ENCODE measurements at regions not wholly inside any gene's neighbourhood (a gene's known extent, or its start where the extent isn't known, plus 50 kb on each side); places are given as distances from the start of the nearest gene placed in this dataset.

- no peak overlapping the region for H3K4me3 ChIP-seq (ENCODE audit: control insufficient read depth in 2 of 3, extremely low read depth in 1 of 3, insufficient read depth in 2 of 3, low read depth in 1 of 3, low read length in 3 of 3)
- no peaks in the 10 kb centered on the region for H3K27me3 ChIP-seq (ENCODE audit: control insufficient read depth, extremely low read depth, insufficient read depth, low read length)
- H2AFZ ChIP-seq (ENCODE audit: control insufficient read depth, low read length) = no peak overlapping the region
These were observed 61.4 kb upstream of the BTG3 start for GRCh38 chr21:17674106-17674505.

GRCh38 chr21:17673261-17674020, 60.7 kb upstream of the BTG3 start:
- Histone ChIP-seq H3K9me1 (ENCODE audit: control insufficient read depth, extremely low read depth, insufficient read depth, low read length) (no peaks in the 10 kb centered on the region), H3K79me2 (ENCODE audit: control insufficient read depth, insufficient read depth, low read length) (no peaks in the 10 kb centered on the region), H3K4me1 (ENCODE audit: control insufficient read depth, extremely low read depth, insufficient read depth, low read length) (peaks cover 8% of the 10 kb centered on the region), H3K4me3 (ENCODE audit: control insufficient read depth in 2 of 3, extremely low read depth in 1 of 3, insufficient read depth in 2 of 3, low read depth in 1 of 3, low read length in 3 of 3) (no peak overlapping the region), H3K4me2 (ENCODE audit: control insufficient read depth, extremely low read depth, insufficient read depth, low read depth, low read length) (peak overlapping the region; percentile 29), H3K27me3 (ENCODE audit: control insufficient read depth, extremely low read depth, insufficient read depth, low read length) (no peaks in the 10 kb centered on the region), H3K9ac (ENCODE audit: control insufficient read depth, extremely low read depth, insufficient read depth, low read length) (no peak overlapping the region), H3K36me3 (ENCODE audit: control insufficient read depth in 2 of 2, extremely low read depth in 1 of 2, insufficient read depth in 2 of 2, low read length in 2 of 2) (no peaks in the 10 kb centered on the region), H2AFZ (ENCODE audit: control insufficient read depth, low read length) (no peak overlapping the region), H3K9me3 (ENCODE audit: control insufficient read depth, low read depth, low read length) (no peaks in the 10 kb centered on the region), H4K20me1 (ENCODE audit: control insufficient read depth, extremely low read depth, insufficient read depth, low read length) (no peaks in the 10 kb centered on the region), H3K27ac (ENCODE audit: control insufficient read depth, insufficient read depth, low read length) (no peak overlapping the region)
- TF ChIP-seq CTCF (optimal IDR thresholded peaks at IDR 0.05 in 1 of 3, IDR thresholded peaks at IDR 0.05 in 1 of 3, conservative IDR thresholded peaks at IDR 0.05 in 1 of 3; ENCODE audit: extremely low read depth in 1 of 3, insufficient read depth in 2 of 3, low read length in 3 of 3) = no peak
- FAIRE-seq (peak; percentile 78), DNase-seq (ENCODE audit: low read depth, low spot score) (no peak)
- dilution Hi-C loops (cut with MboI; ENCODE audit: extremely low pct_ligation_motif_present, low sequenced_read_pairs) = no loop called here

More at GRCh38 chr21:17674106-17674505, 61.4 kb upstream of the BTG3 start:
- Histone ChIP-seq H3K4me2 (ENCODE audit: control insufficient read depth, extremely low read depth, insufficient read depth, low read depth, low read length) (no peak overlapping the region), H3K9me1 (ENCODE audit: control insufficient read depth, extremely low read depth, insufficient read depth, low read length) (no peaks in the 10 kb centered on the region), H3K27ac (ENCODE audit: control insufficient read depth, insufficient read depth, low read length) (no peak overlapping the region), H3K4me1 (ENCODE audit: control insufficient read depth, extremely low read depth, insufficient read depth, low read length) (peaks cover 8% of the 10 kb centered on the region), H3K79me2 (ENCODE audit: control insufficient read depth, insufficient read depth, low read length) (no peaks in the 10 kb centered on the region), H3K9ac (ENCODE audit: control insufficient read depth, extremely low read depth, insufficient read depth, low read length) (no peak overlapping the region), H3K9me3 (ENCODE audit: control insufficient read depth, low read depth, low read length) (no peaks in the 10 kb centered on the region), H3K36me3 (ENCODE audit: control insufficient read depth in 2 of 2, extremely low read depth in 1 of 2, insufficient read depth in 2 of 2, low read length in 2 of 2) (no peaks in the 10 kb centered on the region), H4K20me1 (ENCODE audit: control insufficient read depth, extremely low read depth, insufficient read depth, low read length) (no peaks in the 10 kb centered on the region)
- dilution Hi-C loops (cut with MboI; ENCODE audit: extremely low pct_ligation_motif_present, low sequenced_read_pairs) = no loop called here
- TF ChIP-seq CTCF (optimal IDR thresholded peaks at IDR 0.05 in 1 of 3, IDR thresholded peaks at IDR 0.05 in 1 of 3, conservative IDR thresholded peaks at IDR 0.05 in 1 of 3; ENCODE audit: extremely low read depth in 1 of 3, insufficient read depth in 2 of 3, low read length in 3 of 3) (no peak), EZH2 (IDR thresholded peaks at IDR 0.05; ENCODE audit: low read length) (no peak)
- FAIRE-seq (no peak), DNase-seq (ENCODE audit: low read depth, low spot score) (no peak)

Measured in keratinocyte (primary cell).